Stimulated activated naive CD8-positive, alpha-beta T cell treated with anti-CD3 and anti-CD28 coated beads, Interleukin-15, Interleukin-2, amounts not matched to agents 100 U/mL and 50 U/mL, for 24 hours (primary cell): ENCODE measurements at regions not wholly inside any gene's neighbourhood (a gene's known extent, or its start where the extent isn't known, plus 50 kb on each side); places are given as distances from the start of the nearest gene placed in this dataset.
"Not testable (repeated sequence)": the region's sequence is repeated elsewhere in the genome, so short reads cannot be mapped to it uniquely, and the experiment has no call there.

ENCODE experiments used
- ATAC-seq: fragments of 150-1000 bp; cut with Tn5 transposase; one replicate; pipeline ENCODE4 v1.10.0; 2021
- DNase-seq: peaks from one replicate; pipeline ENCODE4 v3.0.0; 2021

DNA sequence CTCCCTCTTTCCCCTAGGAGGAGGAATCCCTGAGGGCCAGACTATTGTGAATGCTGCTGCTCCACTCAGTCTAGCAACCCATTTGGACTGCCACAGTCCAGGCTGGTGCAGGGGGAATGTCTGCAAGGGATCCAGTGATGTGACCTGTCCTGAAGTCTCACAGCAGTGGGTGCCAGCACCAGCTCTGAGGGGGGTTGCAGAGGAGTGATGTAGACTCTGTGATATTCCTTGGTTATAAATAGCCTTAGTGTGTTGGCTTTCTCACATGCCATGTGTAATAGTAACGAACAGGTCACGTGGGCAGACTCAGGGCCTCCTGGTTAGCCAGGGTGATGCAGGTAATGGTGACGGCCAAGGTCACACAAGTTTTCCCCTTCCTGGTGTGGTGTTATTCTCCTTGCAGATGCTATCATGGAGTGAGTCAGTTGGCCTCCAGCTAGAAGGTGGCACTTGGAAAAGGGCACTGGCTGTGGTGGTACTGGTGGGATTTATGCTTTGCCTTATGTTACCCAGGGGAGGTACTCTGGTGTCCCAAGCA is 404.4 kb downstream of the UTRN start:
- DNase-seq: no peak
- no peak for ATAC-seq

DNA sequence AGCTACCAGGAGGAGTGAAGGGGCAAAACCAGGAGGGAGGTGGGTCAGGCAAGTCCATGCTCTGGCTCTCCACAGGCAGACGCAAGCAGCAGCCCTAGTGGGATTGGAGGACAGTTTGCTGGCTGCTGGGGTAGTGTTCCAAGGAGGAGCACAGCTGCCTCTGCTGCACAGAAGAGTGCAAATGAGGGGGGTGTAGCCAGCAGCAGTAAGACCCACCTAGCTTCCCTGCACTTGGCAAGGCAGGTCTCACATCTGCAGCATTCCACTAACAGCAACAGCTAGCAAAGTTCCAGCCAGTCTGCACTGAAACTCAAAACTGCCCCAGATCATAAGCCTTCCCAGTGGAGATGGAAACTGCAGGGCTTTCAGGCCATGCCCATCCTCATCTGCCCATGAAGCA is 405.0 kb downstream of the UTRN start:
- DNase-seq (no peak), ATAC-seq (no peak)

- ATAC-seq (no peak), DNase-seq (no peak)
Measured at GRCh38 chr6:144690666-144691065, 405.5 kb downstream of the UTRN start.

GRCh38 chr6:144692050-144692449 is 406.9 kb downstream of the UTRN start:
- DNase-seq: not testable (repeated sequence)

DNA sequence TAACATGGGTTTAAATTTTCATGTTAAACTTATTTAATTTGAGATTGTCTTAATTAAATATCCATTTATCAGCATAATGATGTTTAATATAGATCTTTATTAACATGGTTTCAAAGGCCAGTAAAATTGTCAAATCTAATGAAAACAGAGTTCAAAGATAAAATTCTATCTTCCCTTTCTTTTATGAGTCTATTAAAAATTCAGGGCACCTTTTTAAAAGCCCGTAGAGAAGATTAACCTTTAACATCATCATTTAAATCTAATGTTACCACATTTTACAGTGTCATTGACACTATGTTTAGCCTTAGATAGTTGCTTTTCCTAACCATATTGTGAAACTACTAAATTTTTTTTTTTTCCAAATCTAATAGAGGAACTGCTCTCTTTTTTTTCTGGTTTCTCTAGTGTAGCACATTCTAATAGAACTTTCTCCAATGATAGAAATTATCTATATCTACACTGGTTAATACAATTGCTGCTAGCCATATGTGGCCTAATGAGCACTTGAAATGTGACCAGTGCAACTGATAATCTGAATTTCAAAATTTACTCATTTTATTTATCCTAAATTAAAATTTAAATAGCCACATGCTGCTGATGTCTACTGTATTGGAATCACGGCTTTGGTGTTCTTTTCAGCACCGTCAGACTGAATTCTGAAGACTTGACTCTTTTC is 410.9 kb downstream of the UTRN start:
- DNase-seq: no peak
- ATAC-seq: no peak

More at GRCh38 chr6:144692050-144692449, 406.9 kb downstream of the UTRN start:
- not testable (repeated sequence) for ATAC-seq

- no peak for DNase-seq
- no peak for ATAC-seq
Measured at GRCh38 chr6:144696610-144697368, 411.7 kb downstream of the UTRN start.

DNA sequence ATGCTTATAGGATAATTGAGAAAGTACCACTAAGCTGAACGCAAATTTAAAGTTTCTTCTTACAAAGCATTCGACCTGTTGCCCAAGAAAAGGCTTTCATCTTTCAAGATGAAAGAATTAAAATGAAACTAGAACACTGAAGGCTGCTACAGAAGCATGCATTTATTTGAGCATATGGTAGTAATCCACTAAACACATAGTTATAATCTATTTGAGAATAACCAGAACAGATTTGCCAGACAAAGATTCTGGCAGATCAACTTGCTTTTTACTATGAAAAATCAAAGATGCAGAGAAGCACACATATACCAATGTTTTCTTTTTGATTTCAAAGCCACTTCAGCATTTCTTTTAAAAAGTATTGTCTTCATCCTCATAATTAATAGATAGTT is 412.2 kb downstream of the UTRN start:
- DNase-seq (no peak), ATAC-seq (no peak)

- no peak for ATAC-seq
- DNase-seq: no peak
Measured at GRCh38 chr6:144697801-144698200, 412.7 kb downstream of the UTRN start.

DNA sequence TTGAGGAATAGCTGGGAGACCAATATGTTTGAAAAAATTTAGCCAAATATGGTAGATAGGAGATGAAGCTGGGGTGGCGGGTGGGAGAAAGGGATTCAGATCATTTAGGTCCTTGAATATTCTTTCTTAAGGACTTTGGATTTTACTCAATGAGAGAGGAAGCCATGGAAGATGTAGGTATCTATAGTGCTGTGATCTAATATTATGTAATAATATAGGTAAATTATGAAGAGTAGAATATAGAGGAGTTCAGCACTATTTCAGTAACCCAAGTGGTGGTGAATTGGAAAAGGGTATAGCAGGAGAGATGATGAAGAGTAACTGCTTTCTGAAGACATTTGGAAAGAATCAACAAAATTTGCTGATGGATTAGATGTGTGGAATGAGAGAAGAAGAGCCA is 417.6 kb downstream of the UTRN start:
- DNase-seq: no peak
- no peak for ATAC-seq

DNA sequence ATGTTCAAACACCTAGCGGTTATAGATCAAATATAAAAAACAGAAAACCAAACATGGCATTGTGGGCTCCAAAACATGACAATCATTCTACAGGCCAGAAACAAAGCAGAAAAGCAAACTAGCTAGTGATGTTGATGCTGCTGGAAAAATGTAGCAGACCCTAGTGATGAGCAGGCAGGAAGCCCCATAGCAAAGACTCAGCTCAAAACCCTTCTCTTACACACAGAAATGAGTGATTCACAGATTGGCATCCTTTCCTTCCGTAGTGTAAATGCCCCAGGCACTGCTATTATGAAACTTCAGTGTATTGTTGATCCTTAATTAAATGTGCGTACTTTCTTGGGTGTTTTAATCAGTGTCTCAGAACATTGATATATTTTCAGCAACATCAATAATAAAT is 425.1 kb downstream of the UTRN start:
- no peak for DNase-seq
- no peak for ATAC-seq

GRCh38 chr6:144711661-144712060 is 426.5 kb downstream of the UTRN start:
- ATAC-seq (no peak), DNase-seq (no peak)

- no peak for ATAC-seq
- no peak for DNase-seq
Measured at GRCh38 chr6:144712541-144712940, 427.4 kb downstream of the UTRN start.

DNA sequence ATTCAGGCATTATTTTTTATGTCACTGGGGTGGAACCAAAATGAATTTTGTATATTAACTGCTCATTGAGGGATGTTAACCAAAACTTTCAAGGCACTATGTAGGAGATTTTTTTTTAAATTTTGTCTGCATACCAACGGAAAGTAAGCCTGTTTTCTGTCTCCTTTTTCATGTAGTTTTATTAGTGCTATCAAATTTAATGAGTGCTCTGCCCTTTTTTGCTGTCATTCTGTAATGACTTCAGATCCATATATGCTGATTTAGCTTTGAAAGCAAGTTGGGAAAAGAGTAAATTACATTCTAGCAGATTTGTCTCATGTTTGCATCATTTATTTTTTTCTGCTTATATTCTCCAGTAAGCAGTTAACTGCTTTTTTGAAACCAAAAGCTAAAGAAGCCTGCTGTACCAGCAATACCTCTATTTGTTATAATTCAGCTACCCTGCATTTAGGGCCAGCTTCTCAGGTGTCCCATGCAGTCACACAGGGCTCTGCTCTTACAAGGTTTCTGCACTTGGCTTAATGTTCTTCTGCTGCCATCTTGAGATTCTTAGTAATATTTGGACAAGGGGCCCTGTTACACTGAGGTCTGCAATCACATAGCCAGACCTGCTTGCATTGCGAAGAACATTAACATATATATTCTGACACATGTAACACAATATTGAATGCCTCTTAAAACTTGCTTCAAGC is 429.0 kb downstream of the UTRN start:
- no peak for ATAC-seq
- DNase-seq: no peak

GRCh38 chr6:144715344-144715743 is 430.2 kb downstream of the UTRN start:
- ATAC-seq (peak; percentile 68), DNase-seq (no peak)

DNA sequence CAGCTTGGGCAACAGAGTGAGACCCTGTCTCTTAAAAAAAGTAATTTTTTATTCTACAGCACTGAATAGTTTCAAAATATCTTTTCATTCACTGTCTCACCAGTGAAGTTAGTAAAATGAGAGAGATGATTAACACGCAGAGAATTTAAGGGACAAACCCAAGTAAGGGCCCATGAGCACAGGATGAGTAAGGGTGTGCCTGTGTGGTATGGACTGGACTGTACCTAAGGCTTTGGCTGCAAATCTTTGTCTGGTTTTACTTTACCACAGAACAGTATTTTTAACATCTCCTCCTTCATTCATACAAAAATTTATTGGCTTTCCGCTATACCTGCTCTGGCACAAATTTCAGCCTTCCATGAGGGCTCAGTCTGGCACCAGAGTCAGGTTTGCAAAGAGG is 433.3 kb downstream of the UTRN start:
- DNase-seq: no peak
- ATAC-seq: peak; percentile 59

DNA sequence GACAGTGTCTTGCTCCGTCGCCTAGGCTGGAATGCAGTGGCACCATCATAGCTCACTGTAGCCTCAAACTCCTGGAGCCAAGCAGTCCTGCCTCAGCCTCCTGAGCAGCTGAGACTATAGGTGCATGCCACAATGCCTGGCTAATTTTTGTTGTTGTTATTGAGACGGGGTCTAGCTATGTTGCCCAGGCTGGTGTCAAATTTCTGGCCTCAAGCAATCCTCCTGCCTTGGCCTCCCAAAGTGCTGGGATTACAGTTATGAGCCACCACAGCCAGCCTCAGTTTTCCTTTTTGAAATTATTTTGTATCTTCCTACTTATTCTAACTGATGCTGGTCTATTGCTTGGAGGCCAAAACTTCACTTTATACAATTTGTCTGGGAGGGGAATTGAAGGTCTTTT is 436.1 kb downstream of the UTRN start:
- DNase-seq (no peak), ATAC-seq (no peak)

DNA sequence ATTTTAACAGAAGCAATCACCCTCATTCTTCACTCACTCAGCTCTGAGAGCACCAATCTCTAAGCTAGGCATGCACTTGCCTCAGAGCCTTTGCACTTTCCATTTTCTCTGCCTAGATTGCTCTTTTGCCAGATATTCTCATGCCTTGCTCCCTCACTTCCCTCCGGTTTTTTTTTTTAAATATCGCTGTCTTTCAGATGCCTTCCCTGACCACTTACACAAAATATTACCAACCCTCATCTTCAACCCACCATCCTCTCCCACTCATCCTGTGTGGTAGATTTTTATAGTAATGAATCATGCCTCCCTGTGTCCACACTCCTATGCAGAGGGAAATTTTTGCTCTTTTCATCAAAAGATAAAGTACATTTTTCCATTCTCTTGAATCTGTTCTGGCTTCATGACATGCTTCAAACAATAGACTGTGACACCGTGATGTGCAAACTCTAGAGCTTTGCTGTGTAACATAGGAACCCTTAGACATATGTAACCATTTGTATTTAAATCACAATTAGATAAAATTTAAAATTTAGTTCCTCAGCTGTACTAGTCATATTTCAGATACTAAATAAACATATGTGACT is 437.1 kb downstream of the UTRN start:
- ATAC-seq: peak; percentile 83
- DNase-seq: no peak

DNA sequence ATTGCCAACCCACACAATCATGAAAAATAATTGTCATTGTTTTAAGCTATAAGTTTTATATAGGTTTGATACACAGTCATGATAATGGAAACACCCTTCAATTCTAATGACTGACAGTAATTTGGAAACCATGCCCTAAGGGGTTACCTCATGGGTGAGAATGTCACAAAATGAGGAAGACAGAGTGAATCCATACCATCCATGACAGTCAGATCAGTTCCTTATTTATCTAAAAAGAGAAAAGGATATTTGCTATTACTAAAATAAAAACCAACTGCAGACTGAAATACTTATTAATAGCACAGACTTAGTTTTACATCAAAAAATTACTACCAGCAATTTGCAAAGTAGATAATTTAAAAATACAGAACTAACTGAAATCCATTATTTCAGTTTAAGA is 437.8 kb downstream of the UTRN start:
- ATAC-seq (no peak), DNase-seq (no peak)

- ATAC-seq (no peak), DNase-seq (no peak)
Measured at GRCh38 chr6:144723431-144723830, 438.3 kb downstream of the UTRN start.

GRCh38 chr6:144724818-144725217 is 439.7 kb downstream of the UTRN start:
- ATAC-seq: no peak

DNA sequence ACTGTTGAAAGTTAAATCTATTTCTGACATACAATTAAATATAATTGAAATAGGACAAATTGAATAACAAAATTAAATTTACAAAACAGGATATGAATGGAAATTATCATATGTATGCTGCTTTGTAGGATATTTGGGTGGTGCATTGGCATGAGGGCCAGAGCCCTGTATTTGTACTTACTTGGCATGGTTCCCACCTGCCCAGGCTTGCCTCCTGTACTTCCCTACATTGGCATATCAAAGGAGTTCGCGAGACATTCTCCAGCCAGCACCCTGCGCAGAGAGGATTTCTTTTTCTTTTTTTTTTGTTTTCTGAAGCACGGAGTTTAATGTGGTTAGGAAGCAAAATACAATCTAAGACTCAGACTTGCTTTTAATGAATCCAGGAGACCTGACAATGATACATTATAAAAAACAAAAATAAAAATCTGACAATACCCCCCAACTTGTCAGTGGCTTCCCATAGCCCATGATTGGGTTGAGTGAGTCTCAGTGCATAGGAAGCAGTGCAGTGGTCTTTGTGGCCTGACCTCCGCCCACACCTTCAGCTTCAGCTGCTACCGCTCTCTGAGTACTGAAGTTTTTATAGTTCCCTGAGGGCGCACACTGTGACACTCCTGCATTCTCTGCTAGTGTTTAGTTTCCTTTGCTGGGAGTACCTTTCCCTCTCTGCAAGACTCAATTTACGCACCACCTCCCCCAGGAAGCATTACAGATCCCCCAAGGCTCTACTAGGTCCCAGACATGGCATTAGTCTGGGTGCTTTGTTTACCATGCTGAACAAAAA is 440.8 kb downstream of the UTRN start:
- DNase-seq: peak; percentile 66
- peak; percentile 73 for ATAC-seq

More at GRCh38 chr6:144724818-144725217, 439.7 kb downstream of the UTRN start:
- no peak for DNase-seq

DNA sequence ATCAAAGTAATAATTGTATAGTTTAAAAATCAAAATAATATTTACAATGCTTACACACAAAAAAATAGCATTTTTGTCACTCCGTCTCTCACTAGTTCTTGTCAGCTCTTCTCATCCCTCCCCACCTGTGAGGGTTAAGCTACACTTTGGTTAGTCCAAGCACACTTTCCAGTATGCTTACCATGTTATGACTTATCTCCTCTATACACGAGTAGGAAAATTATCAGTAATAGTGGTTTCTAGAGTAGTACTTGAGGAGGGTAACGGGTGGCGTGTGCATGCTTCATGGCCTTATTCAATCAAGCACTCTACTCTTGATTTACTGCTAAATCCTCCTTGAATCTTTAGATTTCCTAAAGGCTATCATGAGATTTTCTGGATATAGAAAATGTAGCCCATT is 443.7 kb downstream of the UTRN start:
- DNase-seq (no peak), ATAC-seq (peak; percentile 83)
